ENCODE measurements at regions not wholly inside any gene's neighbourhood (a gene's known extent, or its start where the extent isn't known, plus 50 kb on each side); places are given as distances from the start of the nearest gene placed in this dataset.

GRCh38 chr1:94713472-94714141 lies 106.5 kb upstream of the SLC44A3 start:
- intact Hi-C loops (cut with DNase I): no loop called here
- DNase-seq (ENCODE audit: extremely low spot score): peak; percentile 97
- no peaks in the 10 kb centered on the region for H3K27me3 ChIP-seq
- TF ChIP-seq POLR2A (IDR thresholded peaks at IDR 0.05; ENCODE audit: low read depth) (no peak), POLR2AphosphoS5 (IDR thresholded peaks at IDR 0.05) (peak; percentile 58 to 86)
- no peaks in the 10 kb centered on the region for H3K9me3 ChIP-seq
- no peak overlapping the region for H3K4me3 ChIP-seq
- peak overlapping the region; percentile 21 to 65 (median 48) for H3K27ac ChIP-seq (replicated peaks in 1 of 4)
- 32% methylated on average over 7 of the region's 7 CpGs for WGBS
- no peaks in the 10 kb centered on the region for H3K36me3 ChIP-seq
- H3K4me1 ChIP-seq: peaks cover 0 to 14% (median 14%) of the 10 kb centered on the region in 4 donors

GRCh38 chr1:94709891-94710581 lies 110.1 kb upstream of the SLC44A3 start:
- Histone ChIP-seq H3K36me3 (no peaks in the 10 kb centered on the region), H3K27me3 (no peaks in the 10 kb centered on the region), H3K27ac (replicated peaks in 1 of 4) (peak overlapping the region in 1 of 4 donors; percentile 17), H3K4me3 (no peak overlapping the region), H3K4me1 (peaks cover 0 to 25% (median 23%) of the 10 kb centered on the region in 4 donors), H3K9me3 (no peaks in the 10 kb centered on the region)
- WGBS: 84% methylated on average over 2 of the region's 8 CpGs
- peak; percentile 89 for DNase-seq (ENCODE audit: extremely low spot score)
- intact Hi-C loops (cut with DNase I): no loop called here
- no peak for TF ChIP-seq CTCF (IDR thresholded peaks at IDR 0.05)
- no peak for TF ChIP-seq EP300 (IDR thresholded peaks at IDR 0.05)
- no peak for TF ChIP-seq POLR2AphosphoS5 (IDR thresholded peaks at IDR 0.05)
- no peak for TF ChIP-seq POLR2A (IDR thresholded peaks at IDR 0.05; ENCODE audit: low read depth)

- Histone ChIP-seq H3K36me3 (no peaks in the 10 kb centered on the region), H3K9me3 (no peaks in the 10 kb centered on the region), H3K4me3 (no peak overlapping the region), H3K27me3 (no peaks in the 10 kb centered on the region), H3K27ac (replicated peaks in 1 of 4) (peak overlapping the region in 1 of 4 donors; percentile 40), H3K4me1 (peaks cover 0 to 20% (median 18%) of the 10 kb centered on the region in 4 donors)
- intact Hi-C loops (cut with DNase I): no loop called here
- WGBS: 90% methylated on average over 8 of the region's 8 CpGs
- TF ChIP-seq EP300 (IDR thresholded peaks at IDR 0.05) (no peak), CTCF (IDR thresholded peaks at IDR 0.05) (no peak), POLR2A (IDR thresholded peaks at IDR 0.05; ENCODE audit: low read depth) (no peak), POLR2AphosphoS5 (IDR thresholded peaks at IDR 0.05) (no peak)
- peak; percentile 78 for DNase-seq (ENCODE audit: extremely low spot score)
Measured at GRCh38 chr1:94708811-94709210, 111.3 kb upstream of the SLC44A3 start.

- no peak overlapping the region for H3K4me3 ChIP-seq
- H3K9me3 ChIP-seq: no peaks in the 10 kb centered on the region
- DNase-seq (ENCODE audit: extremely low spot score): peak; percentile 75
- no peak overlapping the region for H3K27ac ChIP-seq (replicated peaks in 1 of 4)
- intact Hi-C loops (cut with DNase I): no loop called here
- TF ChIP-seq POLR2A (IDR thresholded peaks at IDR 0.05; ENCODE audit: low read depth) (no peak), POLR2AphosphoS5 (IDR thresholded peaks at IDR 0.05) (no peak), EP300 (IDR thresholded peaks at IDR 0.05) (no peak), CTCF (IDR thresholded peaks at IDR 0.05) (no peak)
- H3K4me1 ChIP-seq: peaks cover 0 to 15% (median 13%) of the 10 kb centered on the region in 4 donors
- H3K27me3 ChIP-seq: no peaks in the 10 kb centered on the region
- no peaks in the 10 kb centered on the region for H3K36me3 ChIP-seq
- WGBS: 93% methylated on average over 2 of the region's 2 CpGs
Measured at GRCh38 chr1:94708299-94708685, 111.9 kb upstream of the SLC44A3 start.
